Stomach (tissue), 8 donors: ENCODE measurements at regions not wholly inside any gene's neighbourhood (a gene's known extent, or its start where the extent isn't known, plus 50 kb on each side); places are given as distances from the start of the nearest gene placed in this dataset.

Experiments used
- DNase-seq, 2 donors: peaks; one replicate each; pipeline versions ENCODE4 v3.0.0 to v3.0.0-alpha.2; 2013 to 2019
- H3K27ac ChIP-seq, 5 donors: fragments of 200-600 bp in 4 of 5; sonication (generic) in 4 of 5; one replicate each; pipeline ENCODE4 v1.5.1; 2013 to 2019; ENCODE audit warnings: mild to moderate bottlenecking in 1 of 5, moderate library complexity in 1 of 5
- H3K27me3 ChIP-seq, 3 donors: fragments of 200-600 bp; sonication (generic); one replicate each; pipeline ENCODE4 v1.5.1; 2017 to 2019; ENCODE audit warnings: mixed run types in 1 of 3
- H3K36me3 ChIP-seq, 4 donors: fragments of 200-600 bp; sonication (generic); 1 replicate in 3 of 4; 2 replicates in 1 of 4; pipeline ENCODE4 v1.5.1; 2016 to 2019
- H3K4me1 ChIP-seq, 4 donors: fragments of 200-600 bp; sonication (generic); one replicate each; pipeline ENCODE4 v1.5.1; 2016 to 2019
- H3K4me3 ChIP-seq, 4 donors: fragments of 200-600 bp; sonication (generic) in 3 of 4; one replicate each; pipeline ENCODE4 v1.5.1; 2016 to 2019; ENCODE audit warnings: mild to moderate bottlenecking in 1 of 4
- H3K9me3 ChIP-seq, 4 donors: fragments of 200-600 bp; sonication (generic); one replicate each; pipeline ENCODE4 v1.5.1; 2016 to 2019
- EP300 ChIP-seq: sonication (generic); formaldehyde crosslinking; IDR thresholded peaks from one replicate; pipeline ENCODE4 v1.6.1; 2017; ENCODE audit warnings: antibody characterized with exemption
- POLR2A ChIP-seq, 4 donors: fragments of 450-650 bp; IDR thresholded peaks; one replicate each; pipeline ENCODE4 v1.6.1; 2016; ENCODE audit warnings: antibody characterized with exemption in 4 of 4, control low read depth in 2 of 4, mild to moderate bottlenecking in 1 of 4, moderate library complexity in 1 of 4
- POLR2AphosphoS5 ChIP-seq, 3 donors: sonication (generic); formaldehyde crosslinking; IDR thresholded peaks; one replicate each; pipeline ENCODE4 v1.6.1; 2016; ENCODE audit warnings: antibody characterized with exemption in 3 of 3
- WGBS, 5 donors: extraction: QIAGEN DNeasy Blood & Tissue Kit in 3 of 5; methylation state at CpG; one replicate each; pipeline versions ENCODE4 v1.1.5 to v1.1.7; 2013 to 2018; 5-methylcytosine and 5-hydroxymethylcytosine counted together
- intact Hi-C: fragments of 100-400 bp; cut with DNase I; formaldehyde crosslinking; loops from one replicate; pipeline ENCODE4 v1.15.1; 2023; ENCODE audit warnings: low total_unique reads
- TF ChIP-seq, protein P1 (sequence below), 7 experiments: fragments of 450-650 bp in 4 of 7; fragments of 200-600 bp in 3 of 7; sonication (generic) in 3 of 7; IDR thresholded peaks; one replicate each; pipeline ENCODE4 v1.5.1; 2016 to 2019; ENCODE audit warnings: antibody characterized with exemption in 7 of 7, control low read depth in 2 of 7, mild to moderate bottlenecking in 1 of 7
- donor health status: healthy with polysubstance abuse.
- donor health status: Bipolar disorder and iron deficiency.
- donor health status: healthy.

DNA sequence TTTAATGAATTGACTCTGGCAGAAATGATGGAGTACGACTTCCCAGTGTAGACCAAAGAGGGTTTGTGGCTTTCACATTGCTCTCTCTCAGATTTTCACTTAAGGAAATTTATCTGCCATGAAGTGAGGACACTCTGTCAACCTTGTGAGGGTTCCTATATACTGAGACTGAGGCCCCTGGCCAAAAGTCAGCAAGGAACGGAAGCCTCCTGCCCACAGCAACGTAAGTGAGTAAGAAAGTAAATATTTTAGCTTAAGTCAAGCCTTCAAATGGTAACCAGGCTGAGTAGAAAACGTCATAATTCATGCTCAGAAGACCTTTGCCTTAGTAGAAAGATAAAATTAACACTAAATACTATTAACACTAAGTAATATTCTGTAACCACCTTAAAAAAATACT, 1080.5 kb upstream of the ACVR2A start:
- TF ChIP-seq, protein P1, sequence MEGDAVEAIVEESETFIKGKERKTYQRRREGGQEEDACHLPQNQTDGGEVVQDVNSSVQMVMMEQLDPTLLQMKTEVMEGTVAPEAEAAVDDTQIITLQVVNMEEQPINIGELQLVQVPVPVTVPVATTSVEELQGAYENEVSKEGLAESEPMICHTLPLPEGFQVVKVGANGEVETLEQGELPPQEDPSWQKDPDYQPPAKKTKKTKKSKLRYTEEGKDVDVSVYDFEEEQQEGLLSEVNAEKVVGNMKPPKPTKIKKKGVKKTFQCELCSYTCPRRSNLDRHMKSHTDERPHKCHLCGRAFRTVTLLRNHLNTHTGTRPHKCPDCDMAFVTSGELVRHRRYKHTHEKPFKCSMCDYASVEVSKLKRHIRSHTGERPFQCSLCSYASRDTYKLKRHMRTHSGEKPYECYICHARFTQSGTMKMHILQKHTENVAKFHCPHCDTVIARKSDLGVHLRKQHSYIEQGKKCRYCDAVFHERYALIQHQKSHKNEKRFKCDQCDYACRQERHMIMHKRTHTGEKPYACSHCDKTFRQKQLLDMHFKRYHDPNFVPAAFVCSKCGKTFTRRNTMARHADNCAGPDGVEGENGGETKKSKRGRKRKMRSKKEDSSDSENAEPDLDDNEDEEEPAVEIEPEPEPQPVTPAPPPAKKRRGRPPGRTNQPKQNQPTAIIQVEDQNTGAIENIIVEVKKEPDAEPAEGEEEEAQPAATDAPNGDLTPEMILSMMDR (IDR thresholded peaks at IDR 0.05) = no peak
- TF ChIP-seq POLR2AphosphoS5 (IDR thresholded peaks at IDR 0.05) (no peak), POLR2A (IDR thresholded peaks at IDR 0.05) (no peak), EP300 (no peak)
- no peak overlapping the region for H3K4me3 ChIP-seq
- DNase-seq = no peak
- no peaks in the 10 kb centered on the region for H3K9me3 ChIP-seq
- H3K36me3 ChIP-seq = no peaks in the 10 kb centered on the region
- no peaks in the 10 kb centered on the region for H3K27me3 ChIP-seq
- no peak overlapping the region for H3K27ac ChIP-seq
- intact Hi-C loops = no loop called here
- no peaks in the 10 kb centered on the region for H3K4me1 ChIP-seq
- WGBS, 5 donors = 40 to 50% (median 47%) methylated on average over 4 of the region's 4 CpGs

DNA sequence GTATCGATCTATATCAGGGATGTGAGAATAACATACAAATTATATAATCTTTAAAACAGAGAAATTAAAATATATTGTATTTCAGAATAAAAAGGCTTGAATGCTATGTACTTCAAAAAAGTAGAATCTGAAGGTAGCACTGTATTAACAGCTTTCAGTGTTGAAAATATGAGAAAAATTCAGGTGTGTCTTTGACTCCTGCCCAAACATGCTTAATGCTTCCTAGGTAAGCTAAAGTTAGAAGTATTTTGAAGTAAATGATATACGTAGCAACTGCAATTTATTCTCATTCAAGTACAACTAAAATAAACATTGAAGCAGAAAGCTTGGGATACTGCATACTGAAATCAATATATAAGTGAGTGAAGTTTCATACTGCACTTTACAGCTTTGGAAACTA, 1082.0 kb upstream of the ACVR2A start:
- DNase-seq = no peak
- TF ChIP-seq, protein P1 (IDR thresholded peaks at IDR 0.05) = no peak
- no peak for TF ChIP-seq POLR2AphosphoS5 (IDR thresholded peaks at IDR 0.05)
- TF ChIP-seq POLR2A (IDR thresholded peaks at IDR 0.05) = no peak
- TF ChIP-seq EP300 = no peak
- H3K9me3 ChIP-seq = no peaks in the 10 kb centered on the region
- no peak overlapping the region for H3K4me3 ChIP-seq
- no peaks in the 10 kb centered on the region for H3K4me1 ChIP-seq
- no peaks in the 10 kb centered on the region for H3K27me3 ChIP-seq
- WGBS, 5 donors = 73 to 84% (median 78%) methylated on average over 2 of the region's 2 CpGs
- intact Hi-C loops = no loop called here
- no peak overlapping the region for H3K27ac ChIP-seq
- no peaks in the 10 kb centered on the region for H3K36me3 ChIP-seq

DNA sequence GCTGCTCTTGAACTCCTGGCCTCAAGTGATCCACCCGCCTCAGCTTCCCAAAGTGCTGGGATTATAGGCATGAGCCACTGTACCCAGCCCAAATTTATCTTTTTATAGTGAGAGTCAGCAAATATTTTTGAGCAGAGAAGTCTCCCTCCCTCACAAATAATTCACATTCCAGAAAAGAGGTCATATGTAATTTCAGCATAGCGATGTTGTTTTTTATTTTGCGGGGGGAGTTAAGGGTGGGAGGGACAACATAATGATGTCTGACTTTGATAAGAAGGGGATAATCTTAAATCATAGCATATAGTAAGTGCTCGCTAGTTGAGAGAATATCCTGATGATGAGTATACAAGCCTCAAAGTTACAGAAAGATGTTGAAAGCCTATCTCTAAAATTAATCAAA, 1090.2 kb upstream of the ACVR2A start:
- no peaks in the 10 kb centered on the region for H3K4me1 ChIP-seq
- no peaks in the 10 kb centered on the region for H3K36me3 ChIP-seq
- WGBS, 5 donors = 92 to 96% (median 94%) methylated on average over 4 of the region's 4 CpGs
- H3K27ac ChIP-seq = no peak overlapping the region
- TF ChIP-seq POLR2A (IDR thresholded peaks at IDR 0.05) (no peak), POLR2AphosphoS5 (IDR thresholded peaks at IDR 0.05) (no peak), EP300 (no peak)
- TF ChIP-seq, protein P1 (IDR thresholded peaks at IDR 0.05) = no peak
- H3K9me3 ChIP-seq = no peaks in the 10 kb centered on the region
- no peak overlapping the region for H3K4me3 ChIP-seq
- intact Hi-C loops = no loop called here
- DNase-seq = no peak
- no peaks in the 10 kb centered on the region for H3K27me3 ChIP-seq

DNA sequence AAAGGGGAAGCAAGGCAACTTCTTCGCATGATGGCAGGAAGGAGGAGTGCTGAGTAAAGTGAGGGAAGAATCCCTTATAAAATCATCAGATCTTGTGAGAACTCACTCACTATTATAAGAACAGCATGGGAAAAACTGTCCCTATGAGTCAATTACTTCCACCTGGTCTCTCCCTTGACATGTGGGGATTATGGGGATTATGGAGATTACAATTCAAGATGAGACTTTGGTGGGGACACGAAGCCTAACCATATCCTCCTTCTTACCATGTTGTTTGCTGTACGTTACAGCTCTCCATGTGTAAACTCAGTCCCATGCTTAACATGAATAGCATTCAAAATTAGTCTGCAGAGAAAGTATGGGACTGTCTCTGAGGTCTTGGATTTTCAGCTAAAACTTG, 1096.8 kb upstream of the ACVR2A start:
- Histone ChIP-seq H3K4me1 (no peaks in the 10 kb centered on the region), H3K27me3 (no peaks in the 10 kb centered on the region), H3K9me3 (no peaks in the 10 kb centered on the region), H3K36me3 (no peaks in the 10 kb centered on the region), H3K27ac (no peak overlapping the region), H3K4me3 (no peak overlapping the region)
- intact Hi-C loops = no loop called here
- TF ChIP-seq POLR2A (IDR thresholded peaks at IDR 0.05) = no peak
- no peak for TF ChIP-seq EP300
- no peak for TF ChIP-seq POLR2AphosphoS5 (IDR thresholded peaks at IDR 0.05)
- TF ChIP-seq, protein P1 (IDR thresholded peaks at IDR 0.05) = no peak
- 75 to 86% (median 79%) methylated on average over 3 of the region's 3 CpGs for WGBS, 5 donors
- no peak for DNase-seq
